GM23248 (cell line): ENCODE measurements at regions not wholly inside any gene's neighbourhood (a gene's known extent, or its start where the extent isn't known, plus 50 kb on each side); places are given as distances from the start of the nearest gene placed in this dataset.

Experiments
- DNase-seq: peaks from one replicate; pipeline ENCODE4 v3.0.0-alpha.2; 2015
- H2AFZ ChIP-seq: fragments of 200-600 bp; sonication (generic); 2 replicates; pipeline ENCODE4 v1.6.1; 2016; ENCODE audit warnings: antibody characterized with exemption
- H3F3A ChIP-seq: fragments of 200-600 bp; sonication (generic); 2 replicates; pipeline ENCODE4 v1.6.1; 2016; ENCODE audit warnings: mild to moderate bottlenecking, antibody characterized with exemption, mixed run types; ENCODE audit not compliant: insufficient read depth
- H3K27ac ChIP-seq: fragments of 200-600 bp; sonication (generic); 2 replicates; pipeline ENCODE4 v1.5.1; 2016; ENCODE audit warnings: mild to moderate bottlenecking
- H3K27me3 ChIP-seq: fragments of 200-600 bp; sonication (generic); replicated peaks from 2 replicates; pipeline ENCODE4 v1.6.1; 2016; ENCODE audit warnings: mild to moderate bottlenecking; ENCODE audit not compliant: insufficient read depth
- H3K36me3 ChIP-seq: fragments of 200-600 bp; sonication (generic); 2 replicates; pipeline ENCODE4 v1.6.1; 2016; ENCODE audit warnings: low read depth, mild to moderate bottlenecking
- H3K4me1 ChIP-seq: fragments of 200-600 bp; sonication (generic); 2 replicates; pipeline ENCODE4 v1.6.1; 2016; ENCODE audit warnings: mild to moderate bottlenecking; ENCODE audit not compliant: insufficient read depth
- H3K4me2 ChIP-seq: fragments of 200-600 bp; sonication (generic); one replicate; pipeline ENCODE4 v1.6.1; 2016; ENCODE audit warnings: mild to moderate bottlenecking; ENCODE audit not compliant: unreplicated experiment
- H3K4me3 ChIP-seq: fragments of 200-600 bp; sonication (generic); 2 replicates; pipeline ENCODE4 v1.5.1; 2016; ENCODE audit warnings: mild to moderate bottlenecking
- H3K79me2 ChIP-seq: fragments of 200-600 bp; sonication (generic); 2 replicates; pipeline ENCODE4 v1.6.1; 2016; ENCODE audit warnings: mild to moderate bottlenecking; ENCODE audit not compliant: insufficient read depth
- H3K9ac ChIP-seq: fragments of 200-600 bp; sonication (generic); 2 replicates; pipeline ENCODE4 v1.6.1; 2016; ENCODE audit warnings: mild to moderate bottlenecking
- H3K9me2 ChIP-seq: fragments of 200-600 bp; sonication (generic); 2 replicates; pipeline ENCODE4 v1.6.1; 2016; ENCODE audit warnings: mixed run types, mild to moderate bottlenecking, moderate library complexity; ENCODE audit not compliant: insufficient read depth
- H3K9me3 ChIP-seq: fragments of 200-600 bp; sonication (generic); one replicate; pipeline ENCODE4 v1.6.1; 2017; ENCODE audit warnings: low read depth
- H4K20me1 ChIP-seq: fragments of 200-600 bp; sonication (generic); 2 replicates; pipeline ENCODE4 v1.6.0; 2016; ENCODE audit not compliant: insufficient read depth
- EZH2 ChIP-seq: fragments of 200-600 bp; sonication (generic); IDR thresholded peaks from 2 replicates; pipeline ENCODE4 v1.6.1; 2018; ENCODE audit warnings: antibody characterized with exemption, mild to moderate bottlenecking; ENCODE audit not compliant: insufficient read depth, poor library complexity, severe bottlenecking
- EZH2phosphoT487 ChIP-seq: fragments of 200-600 bp; sonication (generic); IDR thresholded peaks from 2 replicates; pipeline ENCODE4 v1.6.1; 2018; ENCODE audit warnings: antibody characterized with exemption, moderate library complexity, mild to moderate bottlenecking, low read depth; ENCODE audit not compliant: insufficient read depth
- WGBS, 2 experiments: methylation state at CpG; one replicate each; pipeline ENCODE4 v1.1.6; 2015 to 2017; ENCODE audit warnings: low lambda C conversion rate in 2 of 2, low coverage in 1 of 2; ENCODE audit errors: missing lambda C conversion rate in 2 of 2; 5-methylcytosine and 5-hydroxymethylcytosine counted together
- in situ Hi-C: fragments of 300-500 bp; cut with MboI; formaldehyde crosslinking; loops from 2 replicates; pipeline ENCODE4 v1.15.0; 2020

DNA sequence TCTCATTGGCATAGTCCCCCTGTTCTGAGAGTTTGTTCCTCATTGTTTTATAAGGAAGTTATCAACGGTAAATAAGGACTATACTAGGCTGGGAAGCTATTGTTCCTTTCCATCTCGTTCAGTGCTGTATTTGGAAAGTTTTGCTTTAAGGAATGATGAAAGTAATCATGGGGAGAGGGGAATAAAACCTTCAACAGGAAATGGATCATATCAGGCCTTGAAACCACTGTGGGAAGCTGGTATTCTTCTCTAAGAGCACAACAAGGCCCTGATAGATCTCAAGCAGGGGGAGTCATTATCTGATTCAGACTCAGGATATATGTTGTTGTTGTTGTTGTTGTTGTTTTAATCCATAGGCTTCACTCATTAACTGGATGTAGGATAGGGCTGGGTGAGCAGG, 474.5 kb downstream of the ENC1 start:
- Histone ChIP-seq H3K9me2 (no peaks in the 10 kb centered on the region), H3K9ac (no peak overlapping the region), H3K4me1 (peaks cover 27% of the 10 kb centered on the region), H3F3A (peaks cover 21% of the 10 kb centered on the region), H4K20me1 (no peaks in the 10 kb centered on the region), H3K79me2 (no peaks in the 10 kb centered on the region), H2AFZ (peak overlapping the region; percentile 37; the same call in 1 of the 2 replicates), H3K4me2 (no peak overlapping the region), H3K9me3 (no peaks in the 10 kb centered on the region), H3K36me3 (no peaks in the 10 kb centered on the region), H3K4me3 (no peak overlapping the region), H3K27me3 (no peaks in the 10 kb centered on the region), H3K27ac (no peak overlapping the region)
- DNase-seq: no peak
- no peak for TF ChIP-seq EZH2phosphoT487
- no peak for TF ChIP-seq EZH2
- 71 to 75% methylated on average over 2 of the region's 2 CpGs for WGBS, 2 experiments
- in situ Hi-C loops: no loop called here

DNA sequence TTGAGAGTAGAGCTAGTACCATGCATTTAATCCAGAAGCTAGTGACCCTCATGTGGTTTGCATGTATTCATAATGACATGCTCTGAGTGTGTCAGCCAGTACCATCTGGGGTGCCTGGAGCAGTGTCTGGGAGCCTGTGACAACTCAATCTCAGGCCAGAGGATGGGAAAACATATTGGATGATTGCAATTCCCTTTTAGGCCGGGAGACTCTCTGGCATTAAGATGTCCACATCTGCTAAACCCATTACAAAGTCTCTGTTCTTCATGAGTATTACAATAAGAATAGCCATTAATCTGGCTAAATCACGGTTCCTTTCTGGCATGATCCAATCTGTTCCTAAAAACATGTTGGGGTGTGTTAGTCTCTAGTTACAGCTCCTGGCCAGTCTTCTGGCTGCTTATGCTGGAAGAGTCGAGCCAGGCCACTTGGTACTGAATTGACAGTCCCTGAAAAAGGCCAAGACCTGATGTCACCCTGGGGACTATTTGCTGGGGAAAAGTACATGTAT, 475.7 kb downstream of the ENC1 start:
- 46 to 55% methylated on average over 3 of the region's 3 CpGs for WGBS, 2 experiments
- Histone ChIP-seq H3K27ac (no peak overlapping the region), H4K20me1 (no peaks in the 10 kb centered on the region)

DNA sequence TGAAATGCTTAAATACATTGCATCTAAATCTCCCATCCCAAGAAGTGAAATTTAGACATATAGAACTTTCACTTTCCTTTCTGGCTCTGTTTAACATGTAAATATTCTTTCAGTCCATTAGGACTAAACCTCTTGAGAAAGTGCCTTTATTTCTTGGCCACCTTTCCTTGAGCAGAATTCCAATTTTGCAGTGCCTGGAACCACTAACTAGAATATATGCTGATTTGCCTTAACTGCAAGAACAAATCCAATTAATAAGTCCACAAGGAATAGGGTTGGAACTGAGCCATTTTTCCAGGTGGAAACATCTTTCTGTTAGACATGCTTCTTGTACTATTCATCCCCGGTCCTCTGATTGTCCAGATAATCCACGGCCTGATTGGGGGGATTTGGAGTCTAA, 478.0 kb downstream of the ENC1 start:
- H3K79me2 ChIP-seq: no peaks in the 10 kb centered on the region
- no peak for DNase-seq
- no peak overlapping the region for H3K4me3 ChIP-seq
- H3K4me2 ChIP-seq: no peak overlapping the region
- H3K9me2 ChIP-seq: no peaks in the 10 kb centered on the region
- H3K36me3 ChIP-seq: no peaks in the 10 kb centered on the region
- no peak overlapping the region for H3K9ac ChIP-seq
- no peak overlapping the region for H3K27ac ChIP-seq
- H3K4me1 ChIP-seq: peaks cover 26% of the 10 kb centered on the region
- peaks cover 19% of the 10 kb centered on the region for H3F3A ChIP-seq
- no peak for TF ChIP-seq EZH2
- no peak for TF ChIP-seq EZH2phosphoT487
- 90 to 96% methylated on average over 2 of the region's 2 CpGs for WGBS, 2 experiments
- H2AFZ ChIP-seq: no peak overlapping the region
- no peaks in the 10 kb centered on the region for H3K27me3 ChIP-seq
- in situ Hi-C loops: no loop called here
- H3K9me3 ChIP-seq: no peaks in the 10 kb centered on the region
- H4K20me1 ChIP-seq: no peaks in the 10 kb centered on the region

More for the DNA sequence above, 475.7 kb downstream of the ENC1 start:
- no peak overlapping the region for H3K9ac ChIP-seq
- H3K36me3 ChIP-seq: no peaks in the 10 kb centered on the region
- no peaks in the 10 kb centered on the region for H3K27me3 ChIP-seq
- peaks cover 28% of the 10 kb centered on the region for H3F3A ChIP-seq
- no peaks in the 10 kb centered on the region for H3K9me2 ChIP-seq
- no peak overlapping the region for H3K4me3 ChIP-seq
- H2AFZ ChIP-seq: no peak overlapping the region
- DNase-seq: no peak
- in situ Hi-C loops: no loop called here
- no peaks in the 10 kb centered on the region for H3K9me3 ChIP-seq
- H3K4me1 ChIP-seq: peaks cover 33% of the 10 kb centered on the region
- TF ChIP-seq EZH2phosphoT487: no peak
- TF ChIP-seq EZH2: no peak
- H3K4me2 ChIP-seq: no peak overlapping the region
- no peaks in the 10 kb centered on the region for H3K79me2 ChIP-seq

DNA sequence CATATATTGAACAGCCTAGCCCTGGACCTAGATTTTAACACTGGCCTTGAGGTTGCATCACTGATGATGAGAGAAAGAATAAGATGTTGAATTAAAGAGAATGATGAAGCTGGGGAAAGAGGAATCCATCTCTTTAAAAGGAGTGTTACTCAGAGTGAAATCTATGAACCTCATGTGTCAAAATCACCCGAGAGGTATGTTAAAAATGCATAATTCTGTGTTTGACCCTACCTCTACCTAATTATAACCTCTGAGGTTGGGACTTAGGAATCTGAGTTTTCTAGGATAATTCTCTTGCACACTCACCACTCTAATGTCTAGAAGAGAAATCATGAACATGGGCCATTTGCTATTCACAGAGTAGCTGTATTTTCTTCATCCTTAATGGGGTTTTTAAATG, 479.4 kb downstream of the ENC1 start:
- in situ Hi-C loops: no loop called here
- peak; percentile 35 for DNase-seq
- Histone ChIP-seq H3K4me1 (peaks cover 16% of the 10 kb centered on the region), H3K4me2 (no peak overlapping the region), H3K27me3 (no peaks in the 10 kb centered on the region), H3K4me3 (no peak overlapping the region), H4K20me1 (no peaks in the 10 kb centered on the region), H3K9ac (no peak overlapping the region), H3F3A (peaks cover 14% of the 10 kb centered on the region; the same call in 1 of the 2 replicates), H2AFZ (no peak overlapping the region), H3K79me2 (no peaks in the 10 kb centered on the region), H3K9me3 (no peaks in the 10 kb centered on the region), H3K36me3 (no peaks in the 10 kb centered on the region), H3K9me2 (no peaks in the 10 kb centered on the region), H3K27ac (no peak overlapping the region)
- WGBS, 2 experiments: 29 to 47% methylated on average over 1 of the region's 1 CpG
- TF ChIP-seq EZH2 (no peak), EZH2phosphoT487 (no peak)
